Islet precursor cell (in vitro differentiated cells): ENCODE measurements at regions not wholly inside any gene's neighbourhood (a gene's known extent, or its start where the extent isn't known, plus 50 kb on each side); places are given as distances from the start of the nearest gene placed in this dataset.
"Not testable (repeated sequence)": the region's sequence is repeated elsewhere in the genome, so short reads cannot be mapped to it uniquely, and the experiment has no call there.

ENCODE experiments used
- DNase-seq: peaks from one replicate; pipeline ENCODE4 v3.0.0-alpha.2; 2018

DNA sequence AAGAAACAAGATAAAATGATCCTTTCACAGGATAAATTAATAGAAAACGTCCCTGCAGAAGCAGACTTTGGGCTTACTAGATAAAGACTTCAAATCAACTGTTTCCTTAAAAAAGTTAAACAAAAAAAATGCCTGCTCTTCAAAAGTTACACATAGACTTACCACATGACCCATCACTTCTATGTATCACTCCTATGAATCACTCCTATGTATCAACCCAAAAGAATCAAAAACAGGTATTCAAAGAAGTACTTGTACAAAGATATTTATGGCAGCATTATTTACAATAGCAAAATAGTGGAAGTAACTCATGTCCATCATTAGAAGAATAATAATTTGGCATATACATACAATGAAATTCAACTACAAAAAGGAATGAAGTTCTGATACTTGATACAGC is 56.3 kb upstream of the PRDM9 start:
- no peak for DNase-seq

DNA sequence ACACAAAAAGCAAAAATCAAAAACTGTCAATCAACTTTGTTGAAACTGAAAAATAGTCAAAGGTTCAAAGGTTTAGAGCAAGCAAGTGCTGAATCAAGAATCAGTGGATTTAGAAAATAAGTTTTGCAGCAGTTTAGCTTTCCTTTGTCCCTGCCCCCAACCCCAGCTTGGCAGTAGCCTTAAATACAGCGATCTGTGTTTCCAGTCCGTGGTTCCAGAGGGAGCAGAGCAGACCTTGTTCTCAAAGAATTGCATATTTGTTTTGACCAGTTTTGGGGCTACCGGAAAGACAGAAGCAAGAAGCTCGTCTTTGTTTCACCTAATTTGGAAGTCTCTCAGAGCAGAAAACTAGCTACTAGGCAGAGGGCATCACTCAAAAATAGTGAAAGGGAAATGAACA is 57.2 kb upstream of the PRDM9 start:
- no peak for DNase-seq

DNA sequence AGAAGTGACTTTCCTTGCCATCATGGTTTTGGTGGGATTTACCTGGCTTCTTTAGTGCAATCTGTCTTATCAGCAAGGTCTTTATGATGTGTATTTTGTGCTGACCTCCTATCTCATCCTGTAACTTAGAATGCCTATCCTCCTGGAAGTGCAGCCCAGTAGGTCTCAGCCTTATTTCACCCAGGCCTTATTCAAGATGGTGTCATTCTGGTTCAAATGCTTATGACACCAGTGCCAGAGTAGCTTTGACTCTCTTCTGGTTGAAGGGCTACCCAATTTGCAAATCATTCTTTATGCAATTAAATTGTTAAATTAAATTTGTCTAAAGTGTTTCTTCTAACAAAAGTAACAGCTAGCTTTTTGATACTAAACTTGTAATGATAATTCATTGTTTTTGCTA is 58.8 kb upstream of the PRDM9 start:
- DNase-seq: no peak

DNA sequence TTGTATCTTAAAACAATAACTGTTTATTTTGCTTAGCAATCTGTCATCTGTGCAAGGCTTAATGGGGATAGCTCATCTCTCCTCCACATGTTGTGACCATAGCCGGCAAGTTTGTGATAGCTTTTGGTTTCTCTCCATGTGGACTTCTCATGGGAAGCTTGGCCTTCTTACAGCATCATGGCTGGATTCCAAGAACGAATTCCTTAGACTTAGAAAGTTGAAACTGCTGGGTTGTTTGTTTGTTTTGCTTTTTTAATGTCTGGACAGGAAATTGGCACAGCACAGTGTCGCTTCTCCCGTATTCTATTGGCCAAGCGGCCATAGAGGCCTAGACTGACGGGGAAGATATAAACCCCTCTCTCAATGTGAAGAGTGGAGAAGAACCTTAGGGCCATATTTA is 61.0 kb upstream of the PRDM9 start:
- DNase-seq: no peak

DNA sequence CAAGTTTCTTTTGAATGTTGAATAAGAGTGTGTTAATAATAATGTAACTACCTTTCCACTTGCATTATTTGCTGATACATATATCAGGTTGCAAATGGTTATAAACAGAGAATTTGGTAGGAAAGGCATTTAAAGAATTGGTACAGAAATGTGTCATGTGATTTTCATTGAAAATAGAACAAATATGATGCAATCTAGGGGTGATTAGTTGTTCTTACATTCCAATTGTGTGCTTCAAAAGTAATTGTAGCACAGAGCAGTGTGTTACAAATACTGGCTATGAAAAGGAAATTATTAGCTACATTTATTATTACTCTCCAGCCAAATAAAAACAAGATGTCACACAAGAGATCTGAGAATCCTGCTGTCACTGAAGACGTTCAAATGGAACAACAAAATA is 61.8 kb upstream of the PRDM9 start:
- DNase-seq: no peak

DNA sequence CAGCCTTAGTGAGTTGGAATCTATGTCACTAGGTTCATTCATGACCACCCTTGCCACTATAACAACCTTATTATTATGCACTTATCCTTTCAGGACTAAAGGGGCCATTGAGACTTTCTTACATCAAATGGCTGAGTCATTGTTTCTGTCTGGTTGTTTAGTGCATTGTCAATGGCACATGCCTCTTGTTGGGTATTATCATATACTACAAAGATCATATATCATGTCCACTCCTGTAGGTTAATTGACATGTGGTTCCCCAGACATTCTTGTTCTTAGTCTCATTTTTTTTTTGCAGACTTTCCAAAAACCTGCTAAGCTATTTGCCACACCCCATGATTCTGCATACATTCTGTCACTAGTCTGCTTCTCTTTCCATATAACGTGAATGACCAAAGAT is 66.7 kb upstream of the PRDM9 start:
- DNase-seq: no peak

DNA sequence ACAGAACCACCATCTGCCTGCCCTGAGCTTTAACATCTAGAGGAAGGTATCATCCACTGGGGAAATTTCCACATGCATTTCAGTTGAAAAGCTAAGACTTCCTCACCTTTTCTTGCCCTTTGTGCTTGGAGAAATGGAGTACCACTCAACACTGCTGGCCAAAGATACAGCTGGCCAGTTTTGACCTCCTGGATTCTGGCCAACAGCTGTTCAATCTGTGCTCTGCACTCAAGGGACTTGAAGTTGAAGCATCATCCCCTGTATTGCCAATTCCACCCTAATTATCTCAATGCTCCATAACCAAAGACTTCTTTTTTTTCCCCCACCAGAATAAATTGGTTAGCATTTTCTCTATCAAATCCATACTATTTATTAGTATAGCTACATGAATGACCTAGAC is 70.4 kb upstream of the PRDM9 start:
- no peak for DNase-seq

DNA sequence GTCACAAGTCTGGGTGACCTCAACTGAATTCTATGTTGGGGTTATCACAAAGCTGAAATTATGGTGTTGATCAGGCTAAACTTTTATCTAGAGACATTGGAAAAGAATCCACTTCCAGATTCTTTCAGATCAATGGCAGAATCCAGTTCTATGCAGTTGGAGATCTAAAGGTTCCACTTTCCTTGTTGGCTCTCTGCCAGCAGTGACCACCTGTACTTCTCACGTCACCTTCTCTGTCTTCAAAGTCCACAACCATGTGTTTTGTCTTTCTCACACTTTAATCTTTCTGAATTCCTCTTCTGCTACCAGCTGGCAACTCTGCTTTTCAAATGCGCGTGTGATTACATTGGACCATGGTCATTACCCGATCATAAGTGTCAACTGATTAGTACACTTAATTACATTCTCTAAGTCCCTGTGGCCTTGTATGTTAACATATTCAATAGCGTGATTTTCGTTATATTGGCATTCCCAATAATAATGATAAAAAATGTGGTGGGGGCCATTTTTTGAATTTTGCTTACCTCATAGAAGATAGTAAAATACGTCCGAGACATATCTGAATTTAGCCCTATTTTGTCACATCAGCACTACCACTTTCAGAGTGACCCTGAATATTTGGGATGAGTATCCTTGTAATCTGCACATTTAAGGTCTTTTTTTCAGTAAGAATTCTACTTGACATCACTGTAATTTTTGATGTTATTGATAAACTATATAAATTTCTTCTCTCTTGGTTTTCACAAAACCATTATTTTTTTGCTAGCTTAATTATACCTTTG is 73.7 kb upstream of the PRDM9 start:
- DNase-seq: no peak

DNA sequence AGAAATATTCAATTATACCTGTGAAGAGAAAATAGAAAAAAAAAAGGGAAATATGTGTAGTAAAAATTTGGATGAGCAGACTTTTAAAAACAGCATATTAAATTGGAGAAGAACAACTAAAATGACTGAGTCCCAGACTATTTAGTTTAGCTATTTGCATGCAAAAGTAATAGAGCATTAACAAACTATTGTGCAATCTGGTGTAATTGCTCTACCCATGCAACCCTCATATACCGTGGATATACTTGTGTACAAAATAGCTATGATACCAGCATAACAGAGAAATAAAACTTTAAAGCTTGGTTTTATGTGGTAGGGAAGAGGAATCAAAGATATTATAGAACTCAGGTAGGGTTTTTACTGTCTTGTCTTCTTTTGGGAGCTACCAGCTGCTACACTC is 78.7 kb upstream of the PRDM9 start:
- no peak for DNase-seq

DNA sequence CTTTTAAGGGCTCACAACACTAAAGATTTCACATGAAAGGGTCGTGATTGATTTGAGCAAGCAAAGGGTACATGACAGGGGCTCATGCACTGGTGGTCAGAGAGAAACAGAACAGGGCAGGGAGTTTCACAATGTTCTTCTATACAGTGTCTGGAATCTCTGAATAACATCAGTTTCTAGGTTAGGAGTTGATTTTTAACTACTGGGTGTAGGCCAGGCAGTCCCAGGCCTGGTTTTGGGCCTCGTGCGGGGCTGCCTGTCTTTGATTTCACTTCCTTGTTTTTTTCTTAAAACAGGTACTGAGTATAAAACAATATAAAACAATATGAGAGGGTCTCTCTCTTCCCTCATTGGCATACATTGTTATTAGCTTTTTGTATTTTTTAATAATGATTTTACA is 87.2 kb upstream of the PRDM9 start:
- not testable (repeated sequence) for DNase-seq

DNA sequence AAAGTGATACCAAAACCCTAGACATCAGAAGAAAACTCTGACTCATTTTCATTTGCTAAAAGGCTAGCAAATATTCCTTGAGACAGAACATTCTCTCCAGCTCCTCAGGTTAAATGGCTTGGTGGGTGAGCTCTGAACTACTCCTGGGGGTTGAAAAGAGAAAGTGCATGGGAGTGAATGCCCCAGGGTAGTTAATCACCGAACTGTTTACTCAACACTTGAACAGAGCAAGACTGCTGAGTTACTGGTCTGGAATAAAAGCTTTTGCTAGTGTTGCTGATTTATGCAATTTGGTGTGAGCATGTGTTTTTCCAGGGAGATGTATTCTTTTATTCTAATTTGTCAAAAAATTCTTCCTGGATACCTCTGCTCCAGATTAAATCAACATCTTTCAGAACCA is 88.3 kb upstream of the PRDM9 start:
- DNase-seq: peak; percentile 86

DNA sequence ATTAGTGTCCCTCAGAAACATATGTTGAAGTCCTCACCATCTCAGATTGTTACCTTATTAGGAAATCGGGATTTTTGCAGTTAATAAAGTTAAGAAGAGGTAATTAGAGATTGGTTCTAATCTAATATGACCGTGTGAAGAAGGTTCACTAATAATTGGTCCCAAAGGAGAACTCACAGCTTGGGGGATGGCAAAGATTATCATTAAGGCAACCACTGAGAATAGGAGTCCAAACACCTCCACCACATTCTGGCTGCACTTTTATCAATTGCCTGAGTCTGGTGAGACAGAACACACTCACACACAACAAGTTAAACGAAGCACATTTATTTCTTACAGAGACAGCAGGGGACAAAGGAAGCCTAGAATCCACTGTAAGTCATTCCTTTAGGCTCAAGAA is 94.9 kb upstream of the PRDM9 start:
- no peak for DNase-seq

DNA sequence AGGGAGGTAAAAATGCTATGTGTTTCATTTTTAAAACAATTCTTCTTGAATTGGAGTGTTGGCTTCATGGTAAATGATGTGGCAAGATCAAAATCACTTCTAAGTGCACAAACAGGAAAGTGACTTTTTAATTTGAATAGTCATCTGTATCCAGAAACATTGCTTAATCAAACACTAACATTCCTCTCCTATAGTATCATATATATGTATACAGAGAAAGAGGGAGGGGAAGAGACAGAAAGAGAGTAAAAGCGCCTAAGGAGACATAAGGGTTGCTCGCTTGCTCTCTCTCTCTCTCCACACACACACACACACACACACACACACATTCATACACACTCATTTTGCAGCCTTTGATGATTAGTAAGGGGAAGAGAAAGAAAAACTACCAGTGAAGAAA is 95.4 kb upstream of the PRDM9 start:
- no peak for DNase-seq

DNA sequence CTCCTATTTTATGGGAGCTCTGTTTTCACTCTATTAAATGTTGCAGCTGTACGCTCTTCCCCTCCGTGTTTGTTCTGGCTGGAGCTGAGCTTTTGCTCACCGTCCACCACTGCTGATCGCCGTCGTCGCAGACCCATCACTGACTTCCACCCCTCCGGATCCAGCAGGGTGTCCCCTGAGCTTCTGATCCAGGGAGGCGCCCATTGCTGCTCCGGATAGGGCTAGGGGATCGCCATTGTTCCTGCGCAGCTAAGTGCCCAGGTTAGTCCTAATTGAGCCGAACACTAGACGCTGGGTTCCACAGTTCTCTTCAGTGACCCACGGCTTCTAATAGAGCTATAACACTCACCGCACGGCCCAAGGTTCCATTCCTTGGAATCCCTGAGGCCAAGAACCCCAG is 96.2 kb upstream of the PRDM9 start:
- no peak for DNase-seq

DNA sequence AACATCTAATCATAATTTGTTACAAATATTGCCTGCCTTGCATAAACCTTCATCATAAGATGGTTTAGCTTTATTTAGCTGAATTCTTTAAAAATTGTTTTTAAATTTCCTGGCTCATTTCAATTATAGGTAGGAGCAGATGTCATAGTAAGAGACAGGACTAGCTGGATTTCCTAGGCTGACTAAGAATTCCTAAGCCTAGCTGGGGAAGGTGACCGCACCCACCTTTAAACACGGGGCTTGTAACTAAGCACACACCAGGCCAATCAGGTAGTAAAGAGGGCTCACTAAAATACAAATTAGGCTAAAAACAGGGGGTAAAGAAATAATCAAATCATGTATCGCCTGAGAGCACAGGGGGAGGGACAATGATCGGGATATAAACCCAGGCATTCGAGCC is 96.6 kb upstream of the PRDM9 start:
- not testable (repeated sequence) for DNase-seq

DNA sequence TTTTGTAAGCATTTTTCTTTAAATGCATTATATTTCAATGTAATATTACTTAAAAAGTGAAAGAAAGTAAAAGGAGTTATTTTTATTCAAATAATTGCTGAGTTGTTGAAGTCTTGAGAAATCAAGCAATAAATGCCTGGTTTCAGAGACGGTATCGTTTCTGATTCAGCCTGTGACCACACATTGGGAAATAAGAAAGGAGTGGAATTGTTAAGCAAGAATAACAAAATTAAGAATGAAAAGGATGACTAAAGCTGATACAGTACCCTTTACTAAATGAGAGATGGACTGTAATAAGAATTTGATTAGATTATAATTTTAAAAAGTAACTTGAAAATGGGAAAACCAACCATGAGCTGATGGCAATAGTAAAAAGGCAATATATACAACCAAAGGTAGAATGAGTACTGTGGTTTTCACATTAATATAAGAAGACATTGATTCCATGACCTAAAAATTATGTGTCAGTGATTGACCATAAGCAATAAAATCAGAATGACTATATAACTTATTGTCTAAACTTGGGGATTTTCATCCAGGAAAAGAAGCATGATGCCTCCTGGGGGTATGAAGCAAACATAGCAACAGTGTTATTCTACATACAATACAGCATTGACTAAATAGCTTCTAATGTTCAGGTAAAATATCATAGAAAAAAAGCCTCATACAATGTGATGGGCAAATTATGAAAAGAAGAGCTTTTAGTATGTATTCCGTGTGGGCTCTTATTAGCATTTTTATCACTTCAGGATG is 101.9 kb upstream of the PRDM9 start:
- no peak for DNase-seq

DNA sequence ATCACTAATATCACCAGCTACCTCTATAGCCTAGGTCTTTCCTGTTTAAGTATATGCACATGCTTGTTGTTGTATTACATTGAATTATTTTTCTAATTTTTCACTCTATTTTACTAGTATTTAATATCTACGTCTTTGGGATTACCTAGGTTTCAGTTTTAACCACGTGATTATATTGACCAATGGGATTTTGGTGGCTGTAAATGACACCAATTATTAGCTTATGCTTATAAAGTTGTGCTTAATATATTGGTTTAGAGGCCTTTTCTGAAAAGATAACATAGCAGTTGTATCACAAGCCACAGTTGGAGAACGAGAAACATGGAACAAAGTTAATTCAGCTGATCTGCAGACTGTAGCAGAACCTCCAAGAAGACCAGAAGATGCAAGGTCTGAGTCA is 104.8 kb upstream of the PRDM9 start:
- DNase-seq: no peak

DNA sequence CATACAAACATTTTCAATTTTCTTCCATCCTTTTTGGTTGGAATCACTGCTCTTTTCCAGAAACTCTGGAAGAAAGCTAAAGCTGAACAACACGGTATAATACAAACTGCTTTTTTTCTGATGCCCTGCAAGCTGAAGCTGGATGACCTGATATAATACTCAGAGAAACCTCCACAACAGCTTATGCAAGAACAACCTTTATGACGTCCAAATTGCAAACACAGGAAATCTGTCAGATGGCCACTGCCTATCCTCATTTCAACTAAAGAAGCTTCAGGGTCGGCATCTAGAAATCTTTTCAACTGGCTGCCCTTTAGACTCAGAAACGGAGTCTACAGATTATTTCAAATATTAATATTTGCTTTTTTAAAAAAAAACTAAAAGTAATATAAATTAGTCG is 106.5 kb upstream of the PRDM9 start:
- no peak for DNase-seq

DNA sequence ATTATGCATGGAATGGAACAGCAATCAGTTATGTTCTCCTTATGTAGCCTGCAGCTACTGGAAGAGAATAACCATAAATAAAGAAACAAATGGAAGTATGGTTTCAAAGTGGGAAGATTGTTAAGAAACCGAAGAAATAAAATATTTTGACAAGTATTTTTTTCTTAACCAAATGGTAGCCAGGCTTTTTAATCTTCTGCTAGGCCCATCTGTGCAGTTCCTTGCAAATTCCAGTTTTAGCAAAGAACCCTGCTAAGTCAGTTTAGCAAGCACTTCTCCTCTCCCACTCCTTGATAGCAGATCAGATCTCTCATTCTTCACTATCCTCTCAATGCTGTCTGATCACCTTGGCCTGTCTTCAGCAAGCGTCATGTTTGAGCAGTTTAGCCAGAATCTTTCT is 111.1 kb upstream of the PRDM9 start:
- no peak for DNase-seq

DNA sequence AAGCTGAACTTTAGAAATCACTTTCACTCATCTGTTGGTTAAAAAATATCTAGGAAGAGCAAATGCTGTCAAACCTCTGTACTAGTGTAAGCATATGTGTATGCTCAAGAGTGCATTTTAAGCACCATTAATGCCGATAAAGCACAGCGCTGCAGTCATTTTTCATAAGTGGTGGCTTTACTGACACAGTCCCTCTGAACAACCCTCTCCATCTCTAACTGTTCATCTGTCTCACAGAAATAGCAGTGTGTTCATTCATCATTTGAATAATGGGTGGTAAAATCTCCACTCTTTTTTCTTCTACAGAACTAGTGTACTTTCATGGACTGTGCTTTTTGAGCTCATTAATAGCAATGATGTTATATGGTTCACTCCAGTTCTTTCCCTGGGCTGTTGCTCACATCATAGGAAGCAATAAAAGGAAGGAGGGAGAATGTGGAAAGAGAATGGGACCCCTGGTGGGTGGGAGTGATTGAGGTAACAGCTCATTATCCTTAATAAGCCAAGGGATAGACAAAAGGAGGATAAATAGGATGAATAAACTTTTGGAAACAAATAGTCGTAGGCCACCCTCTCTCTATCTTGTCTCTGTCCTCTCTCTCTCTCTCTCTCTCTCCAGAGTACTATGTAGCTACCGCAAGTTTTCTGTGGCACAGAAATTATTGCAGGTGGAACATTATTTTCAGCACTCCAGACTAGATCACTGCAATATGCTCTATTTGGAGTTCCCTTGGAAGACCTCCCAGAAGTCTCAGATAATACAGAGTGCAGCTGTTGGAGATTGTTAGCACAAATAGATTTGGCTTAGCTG is 117.9 kb upstream of the PRDM9 start:
- no peak for DNase-seq

DNA sequence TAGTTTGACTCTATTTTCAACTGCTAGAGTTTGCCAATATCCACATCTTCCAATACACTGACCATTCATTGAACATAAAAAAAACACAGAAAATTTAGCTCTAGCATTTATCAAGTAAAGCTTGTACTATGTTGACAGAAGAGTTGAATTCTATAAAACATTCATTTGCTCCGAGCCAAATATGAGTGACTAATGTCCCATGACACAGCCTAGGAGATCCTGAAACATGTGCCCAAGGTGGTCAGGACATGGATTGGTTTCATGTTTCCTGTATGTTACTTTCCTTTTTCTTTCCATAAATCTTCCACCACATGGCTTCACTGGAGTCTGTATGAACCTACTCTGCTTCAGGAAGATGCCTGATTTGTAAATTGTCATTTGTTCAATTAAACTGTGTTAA is 122.4 kb upstream of the PRDM9 start:
- DNase-seq: no peak

DNA sequence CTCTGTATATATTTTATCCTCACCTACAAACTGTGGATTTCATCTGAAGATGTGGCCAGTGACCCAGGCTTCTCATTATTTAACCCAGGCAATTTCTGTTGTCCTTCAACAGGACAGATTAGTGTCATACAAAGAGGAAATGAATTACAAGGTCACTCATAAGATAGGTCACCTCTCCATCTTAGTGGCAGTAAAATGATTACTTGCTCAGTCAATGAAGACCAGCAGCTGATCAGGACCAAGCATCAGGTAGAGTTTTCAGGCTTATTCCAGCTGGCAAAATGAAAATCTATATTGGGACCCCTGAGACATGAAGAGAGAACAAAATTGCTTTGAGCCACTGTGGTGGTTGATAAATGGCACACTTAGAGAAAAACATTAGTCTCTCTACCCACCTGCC is 135.2 kb upstream of the PRDM9 start:
- DNase-seq: no peak

DNA sequence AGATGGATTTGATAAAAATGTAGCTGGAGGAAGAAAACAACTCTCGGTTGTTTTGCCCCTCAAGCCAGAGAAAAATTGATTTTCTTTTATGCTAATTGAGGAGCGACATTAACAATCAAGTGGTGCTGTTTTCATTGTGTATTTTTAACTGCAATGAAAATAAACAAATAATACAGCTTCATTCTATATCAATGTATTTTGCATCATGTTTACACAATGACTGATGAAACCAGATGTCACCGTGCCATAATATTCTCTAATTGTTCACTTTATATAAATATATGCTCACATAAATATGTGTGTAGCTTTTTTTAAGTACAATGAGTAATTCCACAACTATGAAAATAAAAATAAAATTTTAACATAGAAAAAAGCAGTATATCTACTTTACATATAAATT is 139.0 kb upstream of the PRDM9 start:
- no peak for DNase-seq

DNA sequence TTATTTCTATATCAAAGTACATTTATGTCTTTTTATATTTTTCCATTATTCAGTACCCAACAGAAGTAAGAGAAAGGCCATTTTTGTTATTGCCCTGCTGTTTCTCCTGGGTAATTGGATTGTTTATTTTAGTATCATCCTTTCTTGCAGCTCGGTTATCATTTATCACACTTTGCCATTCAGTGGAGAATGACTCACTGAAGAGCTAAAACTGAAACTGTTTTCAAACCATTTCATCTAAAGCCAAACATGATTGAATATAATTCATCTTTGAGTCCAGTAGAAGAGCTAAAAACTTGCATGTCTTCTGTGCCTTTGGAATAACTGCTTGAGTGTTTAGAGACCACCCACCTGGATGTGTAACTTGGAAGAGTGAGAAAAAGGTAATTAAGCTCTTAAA is 139.5 kb upstream of the PRDM9 start:
- no peak for DNase-seq
